ENCODE measurements at regions not wholly inside any gene's neighbourhood (a gene's known extent, or its start where the extent isn't known, plus 50 kb on each side); places are given as distances from the start of the nearest gene placed in this dataset.
A peak's percentile ranks its signal among the peaks of the same experiment; 100 is the strongest.

DNA sequence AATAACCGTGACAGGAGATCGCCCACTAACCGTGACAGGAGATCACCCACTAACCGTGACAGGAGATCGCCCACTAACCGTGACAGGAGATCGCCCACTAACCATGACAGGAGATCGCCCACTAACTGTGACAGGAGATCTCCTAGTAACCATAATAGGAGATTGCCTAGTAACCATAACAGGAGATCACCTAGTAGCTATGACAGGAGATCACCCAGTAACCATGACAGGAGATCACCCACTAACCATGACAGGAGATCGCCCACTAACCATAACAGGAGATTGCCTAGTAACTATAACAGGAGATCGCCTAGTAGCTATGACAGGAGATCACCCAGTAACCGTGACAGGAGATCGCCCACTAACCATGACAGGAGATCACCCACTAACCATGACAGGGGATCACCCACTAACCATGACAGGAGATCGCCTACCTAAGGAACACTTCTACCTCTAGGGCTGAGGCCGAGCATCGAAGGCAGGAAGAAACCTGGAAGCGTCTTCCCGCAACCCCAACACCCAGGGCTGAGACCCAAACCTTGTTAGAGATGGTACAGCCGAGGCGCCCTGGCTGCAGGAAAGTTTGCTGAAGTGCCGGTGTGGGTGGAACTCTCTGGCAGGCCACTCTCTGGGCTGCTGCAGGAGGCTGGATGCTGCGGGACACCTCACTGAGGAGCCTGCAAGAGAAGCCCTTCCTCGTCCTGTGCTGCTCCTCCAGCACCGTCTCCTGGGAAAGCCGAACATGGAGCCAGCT is 67.5 kb upstream of the THY1 start:
- DNase-seq (ENCODE audit: low spot score) = no peak

DNA sequence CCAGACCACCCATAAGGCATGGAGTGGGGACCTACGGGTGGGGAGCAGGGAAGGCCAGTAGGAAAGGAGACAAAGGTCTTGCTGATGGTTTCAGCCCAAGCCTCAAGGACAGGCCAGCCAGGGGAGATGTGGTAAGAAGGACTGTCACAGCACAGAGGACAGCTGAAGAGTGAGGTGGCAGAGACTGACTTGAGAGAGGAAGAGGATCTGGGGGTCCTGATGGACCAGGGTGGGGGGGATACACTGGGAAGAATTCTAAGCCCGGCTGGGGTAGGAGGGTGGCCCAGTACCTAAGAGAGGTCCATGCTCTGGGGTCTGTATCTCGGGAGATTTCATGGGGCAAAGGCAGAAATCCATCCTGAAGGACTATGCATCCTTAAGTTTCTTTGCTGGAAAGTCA is 66.1 kb upstream of the THY1 start:
- DNase-seq (ENCODE audit: low spot score) = no peak

DNA sequence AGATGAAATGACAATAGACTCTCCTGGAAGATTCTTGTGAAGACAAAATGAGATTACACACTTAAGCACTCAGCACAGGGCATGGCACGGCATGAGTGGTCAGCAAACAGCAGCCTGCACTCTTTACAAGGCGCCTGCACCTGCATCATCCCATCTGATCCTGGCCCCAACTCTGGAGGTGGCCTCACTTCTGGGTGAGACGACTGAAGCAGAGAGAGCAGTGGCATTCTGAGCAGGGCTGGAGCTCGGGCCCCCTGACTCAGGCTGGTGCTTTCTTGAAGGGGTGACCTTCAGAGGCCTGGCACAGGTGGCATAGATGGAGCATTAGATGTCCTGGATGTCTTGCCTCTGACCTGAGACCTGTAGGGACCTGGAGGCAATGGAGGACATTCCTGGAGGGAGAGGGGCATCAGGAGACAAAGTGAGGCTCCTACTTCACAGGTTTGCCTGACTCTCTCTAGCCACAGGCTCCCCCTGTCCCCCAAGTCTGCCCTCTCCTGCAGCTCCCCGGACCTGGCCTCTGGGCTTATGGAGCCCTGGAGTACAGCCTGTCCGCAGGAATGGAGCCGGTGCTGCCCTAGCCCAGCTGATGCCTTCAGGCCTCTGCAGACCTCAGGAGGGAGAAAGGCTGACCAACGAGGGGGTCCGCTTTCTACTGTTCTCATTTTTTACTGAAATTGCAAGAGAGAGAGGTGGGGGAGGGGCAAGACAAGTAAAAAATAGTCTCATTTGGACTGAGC is 65.5 kb upstream of the THY1 start:
- DNase-seq (ENCODE audit: low spot score) = no peak

DNA sequence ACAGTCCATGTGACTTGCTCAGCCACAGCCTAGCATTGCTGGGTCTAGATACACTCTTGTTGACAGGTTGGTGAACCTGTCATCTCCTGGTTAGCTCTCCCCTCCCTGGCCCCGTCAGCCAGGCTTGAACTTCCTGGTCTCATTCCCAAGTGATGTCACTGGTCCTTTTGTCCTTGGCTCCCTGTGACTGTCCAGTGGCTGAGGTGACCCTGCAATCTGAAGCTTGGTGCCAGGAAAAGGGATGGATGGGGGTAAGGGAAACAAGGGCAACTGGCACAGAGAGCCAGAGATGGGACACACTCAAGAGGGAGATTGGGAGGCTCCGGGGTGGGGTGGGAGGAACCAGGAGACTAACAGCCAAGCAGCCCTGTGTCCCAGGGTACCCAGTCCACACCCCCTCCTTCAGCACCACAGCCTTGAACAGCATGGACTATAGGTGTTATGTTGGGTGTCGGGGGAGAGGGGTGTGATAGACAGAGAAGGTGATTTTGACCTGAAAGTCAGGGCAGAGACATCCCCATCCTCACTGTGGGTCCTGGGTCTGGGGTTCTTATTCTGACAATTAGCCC is 63.8 kb upstream of the THY1 start:
- no peak for DNase-seq (ENCODE audit: low spot score)

DNA sequence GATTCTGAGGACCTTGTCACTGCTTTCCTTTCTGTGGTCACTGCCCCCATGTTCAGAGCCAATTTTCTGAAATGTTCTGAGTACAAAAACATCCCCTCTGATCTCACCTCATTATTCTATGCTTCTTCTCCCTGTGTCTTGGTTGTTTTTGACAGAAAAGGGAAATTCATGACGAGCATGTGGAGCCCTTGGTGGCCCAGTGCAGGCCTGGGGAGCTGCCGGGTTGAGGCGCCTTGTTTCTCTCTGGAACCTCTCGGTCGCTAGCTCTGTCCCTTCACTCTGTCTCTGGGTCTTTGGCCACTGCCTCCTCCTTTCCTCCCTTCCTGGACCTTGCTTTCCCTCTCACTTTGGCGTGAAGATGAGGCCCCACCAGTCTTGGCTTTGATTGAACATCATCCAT is 63.0 kb upstream of the THY1 start:
- no peak for DNase-seq (ENCODE audit: low spot score)

DNA sequence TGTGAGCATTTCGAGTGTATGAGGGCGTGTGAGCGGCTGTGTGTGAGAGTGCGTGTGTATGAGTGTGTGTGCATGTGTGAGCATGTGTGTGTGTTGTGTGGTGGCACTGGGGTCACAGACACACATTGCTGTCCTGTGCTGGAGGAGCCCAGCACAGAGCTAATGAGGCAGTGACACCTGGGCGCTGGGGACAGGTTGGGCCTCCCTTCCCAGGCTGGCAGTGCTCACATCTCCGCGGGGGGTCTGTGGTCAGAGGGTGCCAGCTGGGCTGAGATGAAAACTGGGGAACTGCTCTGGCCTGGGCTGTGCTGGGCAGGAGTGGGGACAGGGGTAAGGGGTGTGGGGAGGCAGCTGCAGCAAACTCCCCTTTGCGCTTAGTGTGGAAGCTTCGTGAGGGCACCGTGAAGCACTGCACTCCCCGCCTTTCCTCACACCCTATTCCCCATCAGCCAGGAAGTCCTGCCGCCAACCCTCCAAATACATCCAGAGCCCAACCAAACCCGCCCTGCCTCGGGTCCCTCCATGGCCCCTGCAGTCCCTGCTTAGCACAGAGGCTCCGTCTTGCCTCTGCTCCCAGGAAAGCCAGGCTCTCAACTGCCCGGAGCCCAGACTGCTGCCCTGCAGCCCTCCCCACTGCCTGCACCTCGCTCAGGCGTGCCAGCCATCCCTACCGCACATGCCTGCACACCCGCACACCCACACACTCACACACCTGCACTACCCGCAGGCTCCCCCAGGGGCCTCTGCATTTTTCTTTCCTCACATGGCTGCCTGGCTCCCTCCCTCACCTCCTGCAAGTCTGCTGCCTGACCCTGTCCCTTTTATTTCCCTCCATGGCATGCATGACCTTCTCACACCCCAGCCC is 62.0 kb upstream of the THY1 start:
- DNase-seq (ENCODE audit: low spot score) = no peak

DNA sequence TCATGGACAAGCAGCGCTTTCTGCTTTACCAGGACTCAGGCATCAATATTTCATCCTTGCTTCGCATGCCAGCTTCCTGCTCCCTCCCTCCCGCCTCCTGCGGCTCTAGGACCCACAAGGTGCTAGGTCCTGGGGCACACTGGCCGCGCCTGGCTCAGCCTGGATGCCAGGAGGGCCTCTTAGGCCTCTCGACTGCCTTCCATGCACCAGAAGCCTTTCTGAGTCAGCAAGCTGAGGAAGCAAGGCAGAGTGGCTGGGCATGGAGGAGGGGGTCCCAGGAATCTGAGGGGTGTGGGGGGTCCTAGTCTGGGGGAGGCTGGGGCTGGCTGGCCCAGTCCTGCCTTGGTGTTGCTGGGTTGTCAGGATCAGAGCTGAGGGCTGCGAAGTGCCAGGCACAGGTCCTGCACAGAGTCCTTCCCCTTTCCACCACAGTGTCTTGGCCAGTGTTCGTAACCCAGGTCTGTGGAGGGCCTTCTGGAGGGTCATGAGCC is 61.0 kb upstream of the THY1 start:
- no peak for DNase-seq (ENCODE audit: low spot score)

DNA sequence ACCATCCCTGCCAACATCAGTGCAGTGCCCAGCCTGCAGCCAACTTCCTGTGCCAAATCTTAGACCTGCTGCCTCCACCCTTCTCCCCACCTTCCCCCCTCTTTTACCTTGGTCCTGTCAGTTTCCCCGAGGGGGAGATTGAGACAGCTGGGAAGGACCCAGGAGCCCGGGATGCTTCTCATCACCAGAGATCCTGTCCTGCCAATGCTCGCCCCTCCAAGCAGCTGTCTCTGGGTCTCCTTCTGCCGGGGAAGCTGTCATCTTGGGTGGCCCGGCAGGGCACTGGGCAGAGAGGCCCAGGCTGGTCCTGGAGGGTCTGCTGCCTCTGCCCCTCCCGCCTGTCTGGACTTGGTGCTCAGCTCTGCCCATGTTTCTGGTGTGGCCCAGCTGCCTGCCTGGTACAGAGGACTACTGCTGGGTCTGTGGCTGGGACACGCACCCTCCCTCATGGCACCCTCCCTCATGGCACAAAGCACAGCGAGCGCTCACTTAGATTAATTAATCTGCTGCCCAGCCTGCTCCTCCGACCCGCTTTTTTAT is 60.4 kb upstream of the THY1 start:
- DNase-seq (ENCODE audit: low spot score) = no peak

DNA sequence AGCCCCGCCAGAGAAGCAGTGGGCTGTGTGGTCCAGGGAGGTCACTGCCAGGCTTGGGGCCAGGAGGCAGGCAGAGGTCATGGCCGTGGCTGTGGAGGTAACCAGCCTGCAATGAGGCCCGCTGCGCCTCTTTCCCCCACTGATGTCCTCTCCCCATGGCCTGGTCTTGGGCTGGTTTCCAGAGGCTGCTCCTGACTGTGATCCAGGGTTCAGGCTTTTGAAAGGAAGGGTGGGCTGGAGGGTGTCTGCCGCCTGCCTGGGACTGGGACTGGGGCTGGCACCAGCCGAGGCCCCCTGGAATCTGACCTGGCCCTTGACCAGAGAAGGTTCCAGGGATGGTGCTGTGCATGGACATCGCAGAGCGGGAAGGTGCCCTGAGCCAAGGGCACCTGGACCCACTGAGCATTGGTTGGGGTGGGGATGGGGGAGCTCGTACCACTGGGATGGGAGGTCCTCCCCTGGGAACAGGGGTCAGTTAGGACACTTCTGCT is 59.6 kb upstream of the THY1 start:
- no peak for DNase-seq (ENCODE audit: low spot score)

DNA sequence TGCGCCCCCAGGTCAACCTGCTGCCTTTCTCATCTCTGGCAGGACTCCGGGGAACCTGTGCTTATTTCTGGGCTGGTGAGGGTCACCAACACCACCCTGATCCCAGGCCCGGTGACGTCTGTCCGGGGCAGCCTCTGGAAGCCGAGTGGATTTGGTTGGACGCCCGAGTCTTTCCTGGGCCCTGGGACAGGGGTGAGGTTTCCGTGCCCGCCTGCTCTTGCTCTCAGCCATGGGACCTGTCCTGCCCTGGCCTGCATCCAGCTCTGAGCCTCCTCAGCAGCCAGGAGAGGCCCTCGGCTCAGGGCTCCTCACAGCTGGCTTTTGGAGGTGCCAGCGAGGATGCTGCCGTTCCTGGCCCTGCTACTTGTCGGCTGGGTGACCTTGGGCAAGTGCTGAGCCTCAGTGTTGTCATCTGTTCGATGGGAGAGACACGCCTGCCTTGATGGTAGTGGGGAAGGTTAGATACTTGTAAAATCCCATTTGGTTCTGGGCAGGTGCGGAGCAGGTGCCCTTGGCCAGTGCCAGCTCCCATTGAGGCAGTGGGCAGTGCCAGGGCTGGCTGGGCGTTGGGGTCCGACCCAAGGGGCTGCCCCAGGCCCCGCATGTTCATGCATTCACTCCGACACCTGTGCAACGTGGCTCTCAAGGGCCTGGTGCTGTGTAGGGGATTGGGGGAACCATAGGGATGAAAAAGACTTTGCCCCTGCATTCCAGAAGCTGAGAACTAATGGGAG is 58.9 kb upstream of the THY1 start:
- DNase-seq (ENCODE audit: low spot score) = no peak

DNA sequence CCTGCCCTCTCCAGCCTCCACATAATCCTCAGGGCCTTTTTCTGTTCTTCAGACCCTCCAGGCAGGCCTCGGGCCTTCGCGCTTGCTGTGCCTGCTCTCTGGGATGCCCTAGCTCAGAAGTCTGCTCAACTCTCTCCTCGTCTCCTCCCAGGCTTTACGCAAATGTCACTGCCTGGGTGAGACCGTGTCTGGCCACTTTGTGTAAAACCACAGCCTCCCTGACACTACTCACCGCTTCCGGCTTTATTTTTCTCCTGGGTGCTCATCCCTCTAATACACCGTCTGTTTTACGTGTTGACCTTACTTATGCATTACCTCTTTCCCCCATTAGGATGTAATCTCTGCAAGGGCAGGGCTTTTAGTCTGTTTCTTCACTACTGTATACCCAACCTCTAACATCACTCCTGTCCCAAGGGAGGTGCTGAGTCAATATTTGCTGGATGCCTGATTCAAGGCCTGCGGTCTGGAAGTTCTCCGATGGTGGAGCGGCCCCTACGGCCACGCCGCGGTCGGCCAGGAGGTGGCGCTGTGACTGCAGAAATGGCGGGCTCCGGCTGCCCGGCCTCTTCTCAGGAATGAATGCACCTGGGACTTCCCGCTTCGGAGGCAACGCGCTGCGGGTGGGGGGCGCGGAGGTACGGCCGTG is 58.2 kb upstream of the THY1 start:
- peak; percentile 46 for DNase-seq (ENCODE audit: low spot score)

DNA sequence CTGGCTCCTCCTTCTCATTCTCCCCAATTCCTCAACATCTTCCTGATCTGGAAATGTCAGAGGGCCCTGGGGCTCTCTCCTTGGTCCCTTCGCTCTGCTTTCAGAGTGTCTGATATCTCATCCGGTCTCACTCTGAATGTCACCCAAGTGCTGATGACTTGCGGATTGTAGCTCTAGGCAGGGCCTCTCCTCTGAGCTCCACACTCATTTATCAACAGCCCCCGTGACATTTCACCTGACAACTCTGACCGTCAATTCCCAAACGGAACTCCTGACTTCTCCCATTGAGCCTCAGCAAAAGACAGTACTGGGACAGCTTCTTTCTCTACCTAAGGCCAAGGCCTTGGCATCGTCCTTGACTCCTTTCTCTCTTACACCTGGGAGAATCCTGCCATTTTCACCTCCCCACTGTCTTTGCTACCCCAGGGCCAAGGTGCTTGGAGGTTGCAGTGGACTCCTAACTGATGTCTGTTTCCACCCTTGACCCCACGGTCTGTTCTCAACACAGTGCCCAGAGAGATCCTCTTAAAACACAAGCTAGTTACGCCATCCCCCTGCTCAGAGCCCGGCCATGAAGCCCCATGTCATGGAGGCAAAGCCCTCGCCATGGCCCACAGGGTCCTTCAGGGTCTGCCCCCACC is 57.5 kb upstream of the THY1 start:
- no peak for DNase-seq (ENCODE audit: low spot score)

DNA sequence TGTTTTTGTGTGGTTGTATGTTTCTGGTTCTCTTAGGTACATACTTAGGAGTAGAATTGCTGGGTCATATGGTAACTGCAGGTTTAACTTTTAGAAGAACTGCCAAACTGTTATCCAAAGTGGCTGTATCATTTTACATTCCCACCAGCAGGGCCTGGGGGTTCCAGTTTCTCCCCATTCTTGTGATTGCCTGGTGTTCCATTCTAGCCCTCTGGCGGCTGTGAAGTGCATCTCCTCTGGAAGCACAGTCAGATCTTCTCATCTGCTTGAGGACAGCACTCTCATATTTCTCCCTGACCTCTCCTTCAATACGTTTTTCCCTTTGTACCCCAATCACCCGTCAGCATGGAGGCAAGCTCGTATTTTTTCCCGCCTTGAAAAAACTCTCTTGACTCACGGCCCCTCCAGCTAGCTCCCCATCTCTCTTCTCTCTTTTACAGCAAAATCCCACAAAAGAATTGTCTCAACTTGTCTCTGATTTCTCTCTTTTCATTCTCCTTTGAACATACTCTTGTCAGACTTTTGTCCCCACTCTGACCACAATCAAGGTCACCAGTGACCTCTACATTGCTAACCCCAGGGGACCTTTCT is 56.8 kb upstream of the THY1 start:
- DNase-seq (ENCODE audit: low spot score) = peak; percentile 15

DNA sequence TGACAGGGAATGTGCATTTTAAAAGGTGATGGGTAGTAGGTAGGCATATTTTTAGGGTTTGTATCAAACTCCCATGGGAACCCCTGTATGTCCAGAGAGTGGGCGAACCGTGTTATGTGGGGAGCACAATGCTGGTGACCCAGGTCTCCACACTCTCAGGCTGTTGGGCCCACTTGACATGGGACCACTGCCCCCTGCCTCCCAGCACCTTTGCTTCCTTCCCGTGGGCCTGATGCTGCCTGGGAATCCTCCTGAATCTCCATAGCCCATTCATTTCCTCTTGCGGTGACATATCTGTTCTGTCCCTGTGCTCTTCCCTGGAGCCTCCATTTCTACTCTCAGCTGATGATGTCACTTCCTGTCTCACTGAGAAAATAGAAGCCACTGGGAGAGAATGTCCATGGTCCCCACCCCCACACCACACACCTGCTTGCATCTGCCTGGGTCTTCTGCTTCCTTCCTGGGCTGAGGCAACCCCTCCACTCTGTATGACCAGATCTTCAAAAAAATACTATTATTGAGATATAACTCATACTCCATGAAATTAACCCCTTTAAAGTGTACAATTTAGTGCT is 55.8 kb upstream of the THY1 start:
- DNase-seq (ENCODE audit: low spot score) = no peak

DNA sequence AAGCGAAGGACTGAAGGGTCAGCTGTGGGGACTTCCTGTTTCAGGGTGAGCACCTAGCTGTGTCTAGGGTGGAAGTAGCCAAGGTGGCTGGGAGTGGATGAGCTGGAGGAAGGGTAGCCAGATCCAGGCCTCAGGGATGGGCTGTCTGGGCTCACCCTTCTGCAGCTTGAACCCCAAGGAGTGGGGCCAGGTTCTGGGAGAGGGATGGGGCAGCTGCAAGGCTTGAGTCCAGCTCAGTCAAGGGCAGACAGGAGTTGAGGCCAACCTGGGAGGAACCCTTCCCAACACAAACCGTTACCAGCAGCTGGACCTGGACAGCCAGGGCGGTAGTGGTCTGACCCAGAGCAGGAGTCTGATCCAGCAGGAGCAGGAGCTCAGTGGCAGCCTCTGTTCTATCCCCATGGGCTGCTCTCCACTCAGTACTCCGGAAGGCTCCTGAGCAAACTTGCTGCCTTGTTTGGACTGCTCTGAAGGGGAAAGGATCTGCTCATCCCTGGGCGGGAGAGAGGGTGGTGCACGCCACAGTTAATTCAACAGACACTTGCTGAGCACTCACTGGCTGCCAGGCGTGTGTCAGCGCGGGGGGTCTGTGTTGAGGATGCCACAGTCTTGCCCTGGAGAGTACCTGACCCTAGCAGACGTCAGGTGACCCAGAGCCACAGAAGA is 53.8 kb upstream of the THY1 start:
- no peak for DNase-seq (ENCODE audit: low spot score)

DNA sequence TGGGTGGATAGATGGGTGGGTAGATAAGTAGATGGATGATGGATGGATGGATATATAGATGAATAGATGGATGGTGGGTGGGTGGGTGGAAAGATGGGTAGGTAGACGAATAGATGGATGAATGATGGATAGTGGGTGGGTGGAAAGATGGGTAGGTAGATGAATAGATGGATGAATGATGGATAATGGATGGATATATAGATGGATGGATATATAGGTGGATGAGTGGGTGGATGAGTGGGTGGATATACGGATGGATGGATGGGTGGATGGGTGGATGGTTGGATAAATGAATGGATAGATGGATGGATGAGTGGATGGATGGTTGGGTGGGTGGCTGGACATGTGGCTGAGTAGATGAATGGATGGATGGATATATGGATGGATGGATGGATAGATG is 53.1 kb upstream of the THY1 start:
- DNase-seq (ENCODE audit: low spot score) = no peak

DNA sequence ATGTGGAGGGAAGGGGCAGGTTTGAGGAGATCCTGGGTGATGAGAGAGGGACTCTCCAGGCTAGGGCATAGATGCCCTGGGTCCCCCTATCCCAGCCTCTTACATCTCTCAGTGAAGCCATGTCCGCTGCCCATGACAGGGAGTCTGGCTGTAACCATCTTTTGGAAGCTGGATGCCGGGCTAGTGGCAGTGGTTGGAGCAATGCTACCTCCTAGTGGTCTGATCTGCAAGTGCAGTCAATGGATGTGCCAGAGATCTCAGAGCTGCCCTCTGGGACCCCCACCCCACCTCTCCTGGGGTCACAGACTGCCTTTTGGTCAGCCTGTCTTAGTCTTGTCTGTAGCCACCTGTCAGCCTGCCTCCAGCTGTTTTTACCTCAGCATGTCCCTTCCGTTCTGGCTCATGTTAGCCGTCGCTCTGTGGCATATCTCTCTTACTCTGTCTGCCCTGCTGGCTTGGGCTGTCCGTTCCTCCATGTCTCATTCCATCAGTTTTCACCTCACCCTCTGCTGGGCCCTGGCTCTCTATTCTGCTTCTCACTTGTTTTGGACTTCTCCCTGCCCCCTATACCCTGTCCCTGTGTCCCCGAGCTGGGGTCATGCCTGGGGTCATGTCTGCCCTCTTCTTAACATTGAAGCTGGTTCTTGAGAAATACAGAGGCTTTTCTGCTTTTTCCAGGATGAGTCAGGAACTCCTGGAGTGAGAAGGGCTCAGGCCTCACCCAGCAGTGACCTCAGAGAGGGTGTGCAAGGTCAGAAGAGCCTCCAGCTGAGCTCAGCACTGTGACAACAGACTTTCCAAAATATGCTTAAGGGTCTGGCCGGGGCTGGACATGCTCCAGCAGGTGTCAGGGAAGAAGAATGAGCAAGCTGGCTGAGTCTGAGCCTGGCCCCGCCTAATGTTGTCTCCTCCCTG is 52.0 kb upstream of the THY1 start:
- DNase-seq (ENCODE audit: low spot score) = peak; percentile 16

All from LoVo (cell line).